ENCODE measurements at regions not wholly inside any gene's neighbourhood (a gene's known extent, or its start where the extent isn't known, plus 50 kb on each side); places are given as distances from the start of the nearest gene placed in this dataset.

DNA sequence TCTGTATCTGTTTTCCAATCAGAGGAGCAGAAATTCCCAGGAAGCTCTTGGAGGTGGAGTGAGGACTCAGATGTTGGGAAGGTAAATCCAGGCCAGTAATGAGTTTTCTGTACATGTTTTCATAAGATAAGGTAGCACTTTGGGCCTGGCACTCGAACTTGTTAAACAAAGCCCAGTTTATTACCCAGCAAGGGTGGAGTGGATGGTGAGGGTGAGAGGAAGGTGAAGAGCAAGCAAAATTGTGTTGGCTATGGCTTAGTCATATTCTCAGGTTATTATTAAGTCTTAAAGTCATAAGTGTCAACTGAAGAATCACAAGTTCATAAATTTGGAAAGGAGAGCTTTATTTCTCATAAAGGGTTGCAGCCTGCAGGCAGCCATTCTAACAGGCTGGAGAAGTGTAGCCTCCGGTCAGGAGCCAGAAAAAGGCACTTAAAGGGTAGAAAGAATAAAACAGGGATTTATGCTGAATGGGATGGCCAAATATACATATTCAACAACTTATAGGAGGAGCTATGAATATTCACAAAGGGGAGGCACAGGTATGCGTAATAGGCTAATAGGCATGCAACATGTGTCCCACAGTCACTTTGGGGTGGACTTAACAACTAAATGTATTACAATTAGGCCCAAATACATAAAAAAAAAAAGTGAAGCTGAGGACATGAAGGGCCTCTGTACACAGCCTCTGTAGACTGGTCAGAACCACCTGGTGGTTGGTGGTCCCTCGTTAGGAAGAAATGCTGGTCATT lies 523.9 kb downstream of the LMO4 start:
- TF ChIP-seq, protein P1, sequence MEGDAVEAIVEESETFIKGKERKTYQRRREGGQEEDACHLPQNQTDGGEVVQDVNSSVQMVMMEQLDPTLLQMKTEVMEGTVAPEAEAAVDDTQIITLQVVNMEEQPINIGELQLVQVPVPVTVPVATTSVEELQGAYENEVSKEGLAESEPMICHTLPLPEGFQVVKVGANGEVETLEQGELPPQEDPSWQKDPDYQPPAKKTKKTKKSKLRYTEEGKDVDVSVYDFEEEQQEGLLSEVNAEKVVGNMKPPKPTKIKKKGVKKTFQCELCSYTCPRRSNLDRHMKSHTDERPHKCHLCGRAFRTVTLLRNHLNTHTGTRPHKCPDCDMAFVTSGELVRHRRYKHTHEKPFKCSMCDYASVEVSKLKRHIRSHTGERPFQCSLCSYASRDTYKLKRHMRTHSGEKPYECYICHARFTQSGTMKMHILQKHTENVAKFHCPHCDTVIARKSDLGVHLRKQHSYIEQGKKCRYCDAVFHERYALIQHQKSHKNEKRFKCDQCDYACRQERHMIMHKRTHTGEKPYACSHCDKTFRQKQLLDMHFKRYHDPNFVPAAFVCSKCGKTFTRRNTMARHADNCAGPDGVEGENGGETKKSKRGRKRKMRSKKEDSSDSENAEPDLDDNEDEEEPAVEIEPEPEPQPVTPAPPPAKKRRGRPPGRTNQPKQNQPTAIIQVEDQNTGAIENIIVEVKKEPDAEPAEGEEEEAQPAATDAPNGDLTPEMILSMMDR (IDR thresholded peaks at IDR 0.05) = no peak
- no peak for TF ChIP-seq POLR2A (IDR thresholded peaks at IDR 0.05)
